Prostate gland (tissue), 1 donor: ENCODE measurements at regions not wholly inside any gene's neighbourhood (a gene's known extent, or its start where the extent isn't known, plus 50 kb on each side); places are given as distances from the start of the nearest gene placed in this dataset.

Source experiments
- POLR2A ChIP-seq: fragments of 450-650 bp; IDR thresholded peaks from one replicate; pipeline ENCODE4 v1.6.1; 2016; ENCODE audit warnings: antibody characterized with exemption, mild to moderate bottlenecking
- POLR2AphosphoS5 ChIP-seq: sonication (generic); formaldehyde crosslinking; IDR thresholded peaks from one replicate; pipeline ENCODE4 v1.6.1; 2017; ENCODE audit warnings: antibody characterized with exemption

- TF ChIP-seq POLR2A = no peak
- TF ChIP-seq POLR2AphosphoS5 = no peak
These were observed 69.6 kb upstream of the ARMC2 start for GRCh38 chr6:108778421-108779186.
